ENCODE measurements at regions not wholly inside any gene's neighbourhood (a gene's known extent, or its start where the extent isn't known, plus 50 kb on each side); places are given as distances from the start of the nearest gene placed in this dataset.

GRCh38 chr3:102974333-102974732 lies 539.5 kb downstream of the ZPLD1 start:
- no peaks in the 10 kb centered on the region for H3K4me1 ChIP-seq (ENCODE audit: insufficient read depth, low read length)
- H4K20me1 ChIP-seq (ENCODE audit: insufficient read depth, low read length), result no peaks in the 10 kb centered on the region
- TF ChIP-seq CTCF (IDR thresholded peaks at IDR 0.05; ENCODE audit: extremely low read depth, low read depth, low read length), result no peak
- no peak for DNase-seq (ENCODE audit: insufficient read length, low spot score, missing footprints)
- no peaks in the 10 kb centered on the region for H3K27me3 ChIP-seq (ENCODE audit: insufficient read depth, low read length)
- no peak overlapping the region for H3K4me2 ChIP-seq (ENCODE audit: insufficient read depth, low read length)
- no peak overlapping the region for H3K4me3 ChIP-seq (ENCODE audit: insufficient read depth, low read length)
- no peaks in the 10 kb centered on the region for H3K9me3 ChIP-seq (ENCODE audit: low read depth, low read length)
- no peaks in the 10 kb centered on the region for H3K79me2 ChIP-seq (ENCODE audit: insufficient read depth, low read length)
- no peaks in the 10 kb centered on the region for H3K36me3 ChIP-seq (ENCODE audit: insufficient read depth, low read length)
- H2AFZ ChIP-seq (ENCODE audit: low read length), result no peak overlapping the region
- H3K27ac ChIP-seq (ENCODE audit: low read depth, low read length), result no peak overlapping the region

GRCh38 chr3:102979191-102979590 lies 544.4 kb downstream of the ZPLD1 start:
- Histone ChIP-seq H3K27me3 (ENCODE audit: insufficient read depth, low read length) (no peaks in the 10 kb centered on the region), H3K79me2 (ENCODE audit: insufficient read depth, low read length) (no peaks in the 10 kb centered on the region), H3K27ac (ENCODE audit: low read depth, low read length) (no peak overlapping the region), H3K9me3 (ENCODE audit: low read depth, low read length) (no peaks in the 10 kb centered on the region), H2AFZ (ENCODE audit: low read length) (no peak overlapping the region), H3K4me3 (ENCODE audit: insufficient read depth, low read length) (no peak overlapping the region), H3K4me1 (ENCODE audit: insufficient read depth, low read length) (peaks cover 11% of the 10 kb centered on the region), H4K20me1 (ENCODE audit: insufficient read depth, low read length) (no peaks in the 10 kb centered on the region), H3K36me3 (ENCODE audit: insufficient read depth, low read length) (no peaks in the 10 kb centered on the region), H3K4me2 (ENCODE audit: insufficient read depth, low read length) (no peak overlapping the region)
- DNase-seq (ENCODE audit: insufficient read length, low spot score, missing footprints), result no peak
- no peak for TF ChIP-seq CTCF (IDR thresholded peaks at IDR 0.05; ENCODE audit: extremely low read depth, low read depth, low read length)

- H3K4me1 ChIP-seq (ENCODE audit: insufficient read depth, low read length), result peaks cover 11% of the 10 kb centered on the region
- no peak overlapping the region for H2AFZ ChIP-seq (ENCODE audit: low read length)
- H3K27me3 ChIP-seq (ENCODE audit: insufficient read depth, low read length), result no peaks in the 10 kb centered on the region
- H4K20me1 ChIP-seq (ENCODE audit: insufficient read depth, low read length), result no peaks in the 10 kb centered on the region
- DNase-seq (ENCODE audit: insufficient read length, low spot score, missing footprints), result no peak
- H3K4me3 ChIP-seq (ENCODE audit: insufficient read depth, low read length), result no peak overlapping the region
- H3K79me2 ChIP-seq (ENCODE audit: insufficient read depth, low read length), result no peaks in the 10 kb centered on the region
- peaks cover 2% of the 10 kb centered on the region for H3K9me3 ChIP-seq (ENCODE audit: low read depth, low read length)
- H3K36me3 ChIP-seq (ENCODE audit: insufficient read depth, low read length), result no peaks in the 10 kb centered on the region
- H3K27ac ChIP-seq (ENCODE audit: low read depth, low read length), result no peak overlapping the region
- peak overlapping the region; percentile 44 for H3K4me2 ChIP-seq (ENCODE audit: insufficient read depth, low read length)
- no peak for TF ChIP-seq CTCF (IDR thresholded peaks at IDR 0.05; ENCODE audit: extremely low read depth, low read depth, low read length)
These were observed 545.0 kb downstream of the ZPLD1 start for GRCh38 chr3:102979682-102980354.

GRCh38 chr3:102980355-102980696 lies 545.5 kb downstream of the ZPLD1 start:
- no peaks in the 10 kb centered on the region for H3K36me3 ChIP-seq (ENCODE audit: insufficient read depth, low read length)
- no peak overlapping the region for H3K4me3 ChIP-seq (ENCODE audit: insufficient read depth, low read length)
- no peaks in the 10 kb centered on the region for H4K20me1 ChIP-seq (ENCODE audit: insufficient read depth, low read length)
- no peak overlapping the region for H2AFZ ChIP-seq (ENCODE audit: low read length)
- peaks cover 2% of the 10 kb centered on the region for H3K9me3 ChIP-seq (ENCODE audit: low read depth, low read length)
- H3K4me1 ChIP-seq (ENCODE audit: insufficient read depth, low read length), result peaks cover 11% of the 10 kb centered on the region
- H3K27me3 ChIP-seq (ENCODE audit: insufficient read depth, low read length), result no peaks in the 10 kb centered on the region
- no peak for DNase-seq (ENCODE audit: insufficient read length, low spot score, missing footprints)
- peak overlapping the region; percentile 44 for H3K4me2 ChIP-seq (ENCODE audit: insufficient read depth, low read length)
- no peak overlapping the region for H3K27ac ChIP-seq (ENCODE audit: low read depth, low read length)
- TF ChIP-seq CTCF (IDR thresholded peaks at IDR 0.05; ENCODE audit: extremely low read depth, low read depth, low read length), result no peak
- H3K79me2 ChIP-seq (ENCODE audit: insufficient read depth, low read length), result no peaks in the 10 kb centered on the region

Measured in osteoblast (primary cell).